Thyroid gland (tissue), 4 donors: ENCODE measurements at regions not wholly inside any gene's neighbourhood (a gene's known extent, or its start where the extent isn't known, plus 50 kb on each side); places are given as distances from the start of the nearest gene placed in this dataset.
"Not testable (repeated sequence)": the region's sequence is repeated elsewhere in the genome, so short reads cannot be mapped to it uniquely, and the experiment has no call there.

Experiments
- DNase-seq, 2 donors: peaks; one replicate each; pipeline ENCODE4 v3.0.0-alpha.2; 2019
- H3K27ac ChIP-seq, 3 donors: fragments of 200-600 bp; sonication (generic); 1 replicate in 2 of 3; 2 replicates in 1 of 3; pipeline ENCODE4 v1.5.1; 2016 to 2019; ENCODE audit warnings: mild to moderate bottlenecking in 1 of 3, moderate library complexity in 1 of 3
- H3K27me3 ChIP-seq: fragments of 200-600 bp; sonication (generic); one replicate; pipeline ENCODE4 v1.5.1; 2019
- H3K36me3 ChIP-seq, 2 donors: fragments of 200-600 bp; sonication (generic); one replicate each; pipeline ENCODE4 v1.5.1; 2016 to 2019
- H3K4me1 ChIP-seq, 2 donors: fragments of 200-600 bp; sonication (generic); one replicate each; pipeline ENCODE4 v1.5.1; 2017 to 2019
- H3K4me3 ChIP-seq, 3 donors: fragments of 200-600 bp; sonication (generic); replicated peaks in 1 of 3; 1 replicate in 2 of 3; 2 replicates in 1 of 3; pipeline ENCODE4 v1.5.1; 2016; ENCODE audit warnings: mild to moderate bottlenecking in 1 of 3
- H3K9me3 ChIP-seq: fragments of 200-600 bp; sonication (generic); one replicate; pipeline ENCODE4 v1.5.1; 2017
- WGBS, 2 donors: methylation state at CpG; one replicate each; pipeline ENCODE4 v1.1.5; 2017; 5-methylcytosine and 5-hydroxymethylcytosine counted together
- intact Hi-C: fragments of 100-400 bp; cut with DNase I; formaldehyde crosslinking; loops from one replicate; pipeline ENCODE4 v1.15.1; 2023

GRCh38 chr2:91528361-91528760 lies 2836.9 kb downstream of the RPIA start:
- H3K4me3 ChIP-seq, DNase-seq, H3K4me1 ChIP-seq, H3K36me3 ChIP-seq, H3K27me3 ChIP-seq, H3K9me3 ChIP-seq, intact Hi-C loops, H3K27ac ChIP-seq: not testable (repeated sequence)
- 92 to 100% methylated on average over 2 of the region's 2 CpGs for WGBS, 2 donors

- WGBS, 2 donors, result 50 to 62% methylated on average over 2 to 5 of the region's 7 CpGs
- H3K9me3 ChIP-seq, H3K27me3 ChIP-seq, H3K4me1 ChIP-seq, H3K36me3 ChIP-seq, intact Hi-C loops, DNase-seq, H3K4me3 ChIP-seq, H3K27ac ChIP-seq: not testable (repeated sequence)
Measured at GRCh38 chr2:91536109-91536508, 2844.6 kb downstream of the RPIA start.

- H3K4me1 ChIP-seq, H3K27ac ChIP-seq, H3K36me3 ChIP-seq, intact Hi-C loops, H3K27me3 ChIP-seq, DNase-seq, H3K4me3 ChIP-seq, H3K9me3 ChIP-seq: not testable (repeated sequence)
- WGBS, 2 donors, result 57 to 59% methylated on average over 11 of the region's 17 CpGs
Measured at GRCh38 chr2:91536549-91537263, 2845.2 kb downstream of the RPIA start.

GRCh38 chr2:91549316-91549715 lies 2857.8 kb downstream of the RPIA start:
- H3K36me3 ChIP-seq, H3K9me3 ChIP-seq, intact Hi-C loops, H3K4me1 ChIP-seq, H3K27me3 ChIP-seq, H3K27ac ChIP-seq, H3K4me3 ChIP-seq: not testable (repeated sequence)
- peak; percentile 29 to 43 for DNase-seq
- WGBS, 2 donors, result 76 to 79% methylated on average over 6 of the region's 6 CpGs

- H3K4me1 ChIP-seq, H3K9me3 ChIP-seq, intact Hi-C loops, H3K4me3 ChIP-seq, H3K27ac ChIP-seq, DNase-seq, H3K36me3 ChIP-seq, H3K27me3 ChIP-seq: not testable (repeated sequence)
Measured at GRCh38 chr2:91558234-91558633, 2866.8 kb downstream of the RPIA start.

- H3K4me3 ChIP-seq, H3K36me3 ChIP-seq, H3K27me3 ChIP-seq, DNase-seq, H3K4me1 ChIP-seq, H3K9me3 ChIP-seq, intact Hi-C loops, H3K27ac ChIP-seq: not testable (repeated sequence)
- 60 to 88% methylated on average over 1 of the region's 1 CpG for WGBS, 2 donors
Measured at GRCh38 chr2:91559269-91559668, 2867.8 kb downstream of the RPIA start.

GRCh38 chr2:91559886-91560614 lies 2868.6 kb downstream of the RPIA start:
- H3K4me3 ChIP-seq, H3K9me3 ChIP-seq, H3K27ac ChIP-seq, intact Hi-C loops, H3K27me3 ChIP-seq, H3K36me3 ChIP-seq, H3K4me1 ChIP-seq, DNase-seq: not testable (repeated sequence)

GRCh38 chr2:91562184-91562583 lies 2870.7 kb downstream of the RPIA start:
- H3K4me1 ChIP-seq, DNase-seq, H3K9me3 ChIP-seq, H3K27me3 ChIP-seq, H3K4me3 ChIP-seq, H3K36me3 ChIP-seq, H3K27ac ChIP-seq, intact Hi-C loops: not testable (repeated sequence)
- 60 to 83% methylated on average over 1 of the region's 2 CpGs for WGBS, 2 donors

- H3K9me3 ChIP-seq, intact Hi-C loops, DNase-seq, H3K27me3 ChIP-seq, H3K4me3 ChIP-seq, H3K27ac ChIP-seq, H3K4me1 ChIP-seq, H3K36me3 ChIP-seq: not testable (repeated sequence)
- 74 to 96% methylated on average over 3 of the region's 3 CpGs for WGBS, 2 donors
Measured at GRCh38 chr2:91564700-91565099, 2873.2 kb downstream of the RPIA start.

GRCh38 chr2:91565689-91566430 lies 2874.4 kb downstream of the RPIA start:
- intact Hi-C loops, H3K36me3 ChIP-seq, DNase-seq, H3K9me3 ChIP-seq, H3K27me3 ChIP-seq, H3K4me3 ChIP-seq, H3K4me1 ChIP-seq, H3K27ac ChIP-seq: not testable (repeated sequence)
- WGBS, 2 donors, result 82 to 91% methylated on average over 2 to 6 of the region's 7 CpGs

- H3K9me3 ChIP-seq, H3K27ac ChIP-seq, H3K36me3 ChIP-seq, H3K4me1 ChIP-seq, H3K4me3 ChIP-seq, intact Hi-C loops, H3K27me3 ChIP-seq, DNase-seq: not testable (repeated sequence)
- 88 to 97% methylated on average over 7 of the region's 8 CpGs for WGBS, 2 donors
Measured at GRCh38 chr2:91566611-91567010, 2875.1 kb downstream of the RPIA start.

GRCh38 chr2:91567546-91568335 lies 2876.3 kb downstream of the RPIA start:
- intact Hi-C loops, DNase-seq: not testable (repeated sequence)
- 87 to 92% methylated on average over 13 to 15 of the region's 18 CpGs for WGBS, 2 donors

More at GRCh38 chr2:91567546-91568335, 2876.3 kb downstream of the RPIA start:
- not testable (repeated sequence) for H3K9me3 ChIP-seq, H3K4me1 ChIP-seq, H3K4me3 ChIP-seq, H3K36me3 ChIP-seq, H3K27me3 ChIP-seq, H3K27ac ChIP-seq
